ENCODE measurements at regions not wholly inside any gene's neighbourhood (a gene's known extent, or its start where the extent isn't known, plus 50 kb on each side); places are given as distances from the start of the nearest gene placed in this dataset.

- Histone ChIP-seq H3K4me1 (ENCODE audit: control insufficient read depth, insufficient read depth, low read length, poor library complexity, severe bottlenecking) (no peaks in the 10 kb centered on the region), H3K27me3 (replicated peaks; ENCODE audit: control insufficient read depth, insufficient read depth, low read length, poor library complexity, severe bottlenecking) (no peaks in the 10 kb centered on the region), H3K27ac (ENCODE audit: insufficient read depth, low read length, poor library complexity, severe bottlenecking) (no peak overlapping the region), H3K36me3 (ENCODE audit: control insufficient read depth, insufficient read depth, low read length) (no peaks in the 10 kb centered on the region), H3K9me3 (ENCODE audit: control insufficient read depth, low read length) (no peaks in the 10 kb centered on the region), H3K4me3 (ENCODE audit: insufficient read depth, low read depth, low read length, poor library complexity, severe bottlenecking) (no peak overlapping the region)
- DNase-seq = no peak
Observed at GRCh38 chr2:129067953-129068352, 749.3 kb upstream of the HS6ST1 start.

DNA sequence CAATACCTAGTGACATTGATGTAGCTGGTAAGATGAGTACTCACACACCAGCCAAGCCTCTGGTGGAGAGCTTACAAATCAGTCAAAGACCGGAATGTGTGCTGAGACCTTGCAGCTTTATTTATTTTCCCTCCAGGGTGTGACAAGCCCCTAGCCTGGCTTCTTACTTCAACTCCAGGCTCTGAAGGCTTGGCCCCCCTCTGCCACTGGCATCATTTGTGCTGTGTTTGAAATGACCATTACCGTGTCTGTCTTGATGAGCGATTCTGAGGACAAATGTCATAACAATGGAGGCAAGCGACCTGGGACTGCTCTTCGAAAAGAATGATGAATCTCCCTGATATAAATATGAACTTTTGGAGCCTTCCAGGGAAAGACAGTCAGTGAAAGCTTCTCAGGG is 749.9 kb upstream of the HS6ST1 start:
- no peaks in the 10 kb centered on the region for H3K27me3 ChIP-seq (replicated peaks; ENCODE audit: control insufficient read depth, insufficient read depth, low read length, poor library complexity, severe bottlenecking)
- no peaks in the 10 kb centered on the region for H3K36me3 ChIP-seq (ENCODE audit: control insufficient read depth, insufficient read depth, low read length)
- no peak overlapping the region for H3K27ac ChIP-seq (ENCODE audit: insufficient read depth, low read length, poor library complexity, severe bottlenecking)
- no peak for DNase-seq
- H3K4me3 ChIP-seq (ENCODE audit: insufficient read depth, low read depth, low read length, poor library complexity, severe bottlenecking) = no peak overlapping the region
- no peaks in the 10 kb centered on the region for H3K9me3 ChIP-seq (ENCODE audit: control insufficient read depth, low read length)
- H3K4me1 ChIP-seq (ENCODE audit: control insufficient read depth, insufficient read depth, low read length, poor library complexity, severe bottlenecking) = no peaks in the 10 kb centered on the region

GRCh38 chr2:129069875-129070594 is 751.4 kb upstream of the HS6ST1 start:
- no peaks in the 10 kb centered on the region for H3K27me3 ChIP-seq (replicated peaks; ENCODE audit: control insufficient read depth, insufficient read depth, low read length, poor library complexity, severe bottlenecking)
- DNase-seq = no peak
- H3K27ac ChIP-seq (ENCODE audit: insufficient read depth, low read length, poor library complexity, severe bottlenecking) = no peak overlapping the region
- no peaks in the 10 kb centered on the region for H3K36me3 ChIP-seq (ENCODE audit: control insufficient read depth, insufficient read depth, low read length)
- no peaks in the 10 kb centered on the region for H3K9me3 ChIP-seq (ENCODE audit: control insufficient read depth, low read length)
- no peak overlapping the region for H3K4me3 ChIP-seq (ENCODE audit: insufficient read depth, low read depth, low read length, poor library complexity, severe bottlenecking)
- no peaks in the 10 kb centered on the region for H3K4me1 ChIP-seq (ENCODE audit: control insufficient read depth, insufficient read depth, low read length, poor library complexity, severe bottlenecking)

- no peaks in the 10 kb centered on the region for H3K9me3 ChIP-seq (ENCODE audit: control insufficient read depth, low read length)
- H3K27ac ChIP-seq (ENCODE audit: insufficient read depth, low read length, poor library complexity, severe bottlenecking) = no peak overlapping the region
- no peak for DNase-seq
- H3K27me3 ChIP-seq (replicated peaks; ENCODE audit: control insufficient read depth, insufficient read depth, low read length, poor library complexity, severe bottlenecking) = no peaks in the 10 kb centered on the region
- H3K4me1 ChIP-seq (ENCODE audit: control insufficient read depth, insufficient read depth, low read length, poor library complexity, severe bottlenecking) = no peaks in the 10 kb centered on the region
- H3K4me3 ChIP-seq (ENCODE audit: insufficient read depth, low read depth, low read length, poor library complexity, severe bottlenecking) = no peak overlapping the region
- no peaks in the 10 kb centered on the region for H3K36me3 ChIP-seq (ENCODE audit: control insufficient read depth, insufficient read depth, low read length)
Observed at GRCh38 chr2:129070663-129071062, 752.0 kb upstream of the HS6ST1 start.

GRCh38 chr2:129071531-129071930 is 752.9 kb upstream of the HS6ST1 start:
- Histone ChIP-seq H3K36me3 (ENCODE audit: control insufficient read depth, insufficient read depth, low read length) (no peaks in the 10 kb centered on the region), H3K9me3 (ENCODE audit: control insufficient read depth, low read length) (no peaks in the 10 kb centered on the region), H3K27ac (ENCODE audit: insufficient read depth, low read length, poor library complexity, severe bottlenecking) (no peak overlapping the region), H3K27me3 (replicated peaks; ENCODE audit: control insufficient read depth, insufficient read depth, low read length, poor library complexity, severe bottlenecking) (no peaks in the 10 kb centered on the region), H3K4me1 (ENCODE audit: control insufficient read depth, insufficient read depth, low read length, poor library complexity, severe bottlenecking) (no peaks in the 10 kb centered on the region), H3K4me3 (ENCODE audit: insufficient read depth, low read depth, low read length, poor library complexity, severe bottlenecking) (no peak overlapping the region)
- DNase-seq = no peak

DNA sequence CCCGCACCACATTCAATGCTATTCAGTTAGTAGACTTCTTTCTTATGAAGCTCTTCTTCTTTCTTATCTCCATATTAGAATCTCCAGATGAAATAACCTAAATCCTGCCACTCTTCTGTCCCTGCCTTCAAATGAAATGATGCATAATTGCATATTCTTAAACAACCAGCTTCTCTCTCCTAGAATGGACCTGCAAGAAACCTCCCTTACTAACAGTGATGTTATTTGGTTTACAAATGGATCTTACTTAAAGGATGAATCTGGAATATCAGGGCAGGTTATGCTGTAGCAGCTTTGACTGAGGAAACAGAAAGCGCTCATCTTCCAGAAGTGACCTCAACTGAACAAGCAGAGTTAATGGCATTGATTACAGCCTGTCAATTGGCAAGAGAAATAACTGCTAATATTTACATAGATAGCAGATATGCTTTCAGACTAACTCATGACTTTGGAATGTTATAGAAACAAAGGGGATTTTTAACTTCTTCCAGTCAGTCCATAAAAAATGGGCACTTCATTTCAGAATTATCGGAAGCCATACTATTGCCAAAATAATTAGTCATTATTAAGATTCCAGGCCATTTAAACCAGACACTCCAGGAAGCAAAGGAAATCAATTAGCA is 755.7 kb upstream of the HS6ST1 start:
- Histone ChIP-seq H3K27me3 (replicated peaks; ENCODE audit: control insufficient read depth, insufficient read depth, low read length, poor library complexity, severe bottlenecking) (no peaks in the 10 kb centered on the region), H3K9me3 (ENCODE audit: control insufficient read depth, low read length) (no peaks in the 10 kb centered on the region), H3K4me3 (ENCODE audit: insufficient read depth, low read depth, low read length, poor library complexity, severe bottlenecking) (no peak overlapping the region), H3K27ac (ENCODE audit: insufficient read depth, low read length, poor library complexity, severe bottlenecking) (no peak overlapping the region), H3K4me1 (ENCODE audit: control insufficient read depth, insufficient read depth, low read length, poor library complexity, severe bottlenecking) (no peaks in the 10 kb centered on the region), H3K36me3 (ENCODE audit: control insufficient read depth, insufficient read depth, low read length) (no peaks in the 10 kb centered on the region)
- DNase-seq = no peak

DNA sequence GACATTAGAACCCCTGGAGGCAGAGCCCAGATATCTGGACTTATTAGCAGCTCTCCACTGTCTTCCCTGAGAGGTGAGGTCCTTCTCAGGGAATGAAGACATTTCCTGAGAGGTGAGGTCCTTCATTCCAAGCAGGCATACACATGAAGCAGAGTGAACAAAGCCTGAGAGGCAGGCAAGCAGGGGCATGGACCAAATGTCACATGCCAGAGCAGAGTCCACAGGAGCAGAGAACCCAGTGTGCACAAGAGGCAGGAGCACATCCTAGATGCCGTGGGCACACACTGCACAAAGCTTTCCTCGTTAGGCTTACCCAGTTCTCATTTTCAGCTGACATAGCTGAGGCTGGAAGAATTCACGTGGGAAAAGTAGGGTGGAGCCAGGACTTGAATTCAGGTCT is 759.9 kb upstream of the HS6ST1 start:
- Histone ChIP-seq H3K27ac (ENCODE audit: insufficient read depth, low read length, poor library complexity, severe bottlenecking) (no peak overlapping the region), H3K36me3 (ENCODE audit: control insufficient read depth, insufficient read depth, low read length) (no peaks in the 10 kb centered on the region), H3K9me3 (ENCODE audit: control insufficient read depth, low read length) (no peaks in the 10 kb centered on the region), H3K4me1 (ENCODE audit: control insufficient read depth, insufficient read depth, low read length, poor library complexity, severe bottlenecking) (no peaks in the 10 kb centered on the region), H3K4me3 (ENCODE audit: insufficient read depth, low read depth, low read length, poor library complexity, severe bottlenecking) (no peak overlapping the region), H3K27me3 (replicated peaks; ENCODE audit: control insufficient read depth, insufficient read depth, low read length, poor library complexity, severe bottlenecking) (no peaks in the 10 kb centered on the region)
- DNase-seq = no peak

GRCh38 chr2:129080715-129081476 is 762.2 kb upstream of the HS6ST1 start:
- no peaks in the 10 kb centered on the region for H3K4me1 ChIP-seq (ENCODE audit: control insufficient read depth, insufficient read depth, low read length, poor library complexity, severe bottlenecking)
- no peak overlapping the region for H3K27ac ChIP-seq (ENCODE audit: insufficient read depth, low read length, poor library complexity, severe bottlenecking)
- H3K36me3 ChIP-seq (ENCODE audit: control insufficient read depth, insufficient read depth, low read length) = no peaks in the 10 kb centered on the region
- no peak for DNase-seq
- H3K4me3 ChIP-seq (ENCODE audit: insufficient read depth, low read depth, low read length, poor library complexity, severe bottlenecking) = no peak overlapping the region
- H3K9me3 ChIP-seq (ENCODE audit: control insufficient read depth, low read length) = no peaks in the 10 kb centered on the region
- H3K27me3 ChIP-seq (replicated peaks; ENCODE audit: control insufficient read depth, insufficient read depth, low read length, poor library complexity, severe bottlenecking) = no peaks in the 10 kb centered on the region

DNA sequence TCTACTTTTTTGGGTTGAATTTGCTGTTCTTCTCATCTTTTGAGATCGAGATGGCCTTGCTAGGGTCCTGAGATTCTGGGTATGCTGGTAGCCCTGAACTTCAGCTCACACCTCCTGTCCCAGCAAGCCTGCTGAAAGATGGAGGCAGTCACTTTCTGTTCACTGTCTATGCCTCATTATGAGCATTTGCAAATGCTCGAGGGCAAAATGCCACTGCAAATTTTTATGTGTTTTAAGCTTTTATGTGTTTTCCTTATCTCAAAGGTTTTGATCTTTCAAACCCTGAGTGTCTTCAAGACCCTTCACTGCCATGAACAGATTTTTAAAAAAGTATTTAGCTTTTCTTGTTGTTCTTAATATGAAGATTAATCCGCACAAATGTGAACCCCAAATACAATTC is 766.7 kb upstream of the HS6ST1 start:
- no peaks in the 10 kb centered on the region for H3K36me3 ChIP-seq (ENCODE audit: control insufficient read depth, insufficient read depth, low read length)
- H3K4me3 ChIP-seq (ENCODE audit: insufficient read depth, low read depth, low read length, poor library complexity, severe bottlenecking) = no peak overlapping the region
- no peaks in the 10 kb centered on the region for H3K9me3 ChIP-seq (ENCODE audit: control insufficient read depth, low read length)
- no peaks in the 10 kb centered on the region for H3K27me3 ChIP-seq (replicated peaks; ENCODE audit: control insufficient read depth, insufficient read depth, low read length, poor library complexity, severe bottlenecking)
- no peak for DNase-seq
- H3K4me1 ChIP-seq (ENCODE audit: control insufficient read depth, insufficient read depth, low read length, poor library complexity, severe bottlenecking) = no peaks in the 10 kb centered on the region
- H3K27ac ChIP-seq (ENCODE audit: insufficient read depth, low read length, poor library complexity, severe bottlenecking) = no peak overlapping the region
